Activated naive CD4-positive, alpha-beta T cell treated with anti-CD3 and anti-CD28 coated beads, Interleukin-2, amount 50 U/mL, for 72 hours (primary cell): ENCODE measurements at regions not wholly inside any gene's neighbourhood (a gene's known extent, or its start where the extent isn't known, plus 50 kb on each side); places are given as distances from the start of the nearest gene placed in this dataset.

Source experiments
- ATAC-seq, 2 donors: fragments of 150-1000 bp; cut with Tn5 transposase; 2 replicates each; pipeline ENCODE4 v1.10.0; 2021; ENCODE audit warnings: mild to moderate bottlenecking in 2 of 2, moderate library complexity in 2 of 2
- DNase-seq, 2 donors: peaks; one replicate each; pipeline ENCODE4 v3.0.0; 2021 to 2022; ENCODE audit warnings: low spot score in 2 of 2
- H3K27ac Mint-ChIP-seq, 2 donors: one replicate each; pipeline ENCODE4 v1.8.0; 2022; ENCODE audit warnings: mild to moderate bottlenecking in 2 of 2, mixed read lengths in 2 of 2
- H3K36me3 Mint-ChIP-seq, 2 donors: one replicate each; pipeline ENCODE4 v1.8.0; 2022; ENCODE audit warnings: mixed read lengths in 2 of 2
- H3K9me3 Mint-ChIP-seq, 2 donors: one replicate each; pipeline ENCODE4 v1.8.0; 2022; ENCODE audit warnings: mixed read lengths in 2 of 2

DNA sequence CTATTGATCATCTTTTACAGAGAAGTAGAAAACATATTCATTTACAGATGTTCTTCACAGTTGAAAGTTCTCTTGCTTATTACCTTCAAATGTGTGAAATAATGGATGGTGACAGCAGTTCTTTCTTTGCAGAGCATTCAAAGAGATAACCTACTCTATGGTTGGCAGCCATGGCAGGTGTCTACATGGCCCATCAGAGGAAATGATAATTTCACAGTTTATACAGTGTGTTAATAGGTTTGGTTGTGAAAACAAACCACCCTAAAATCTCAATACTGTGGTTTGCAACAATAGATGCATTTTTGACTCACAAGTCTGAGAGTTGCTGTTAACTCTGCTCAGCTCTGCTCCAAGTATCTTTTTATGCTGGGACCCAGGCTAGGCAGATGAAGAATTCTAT lies 241.2 kb upstream of the SAMSN1 start:
- Mint-ChIP-seq H3K9me3 (no peaks in the 10 kb centered on the region), H3K27ac (no peak overlapping the region), H3K36me3 (peaks cover 0 to 8% of the 10 kb centered on the region in 2 donors)
- DNase-seq, result no peak
- no peak for ATAC-seq

GRCh38 chr21:14785679-14786078 lies 239.6 kb upstream of the SAMSN1 start:
- DNase-seq (no peak), ATAC-seq (no peak)
- H3K9me3 Mint-ChIP-seq, result no peaks in the 10 kb centered on the region
- H3K27ac Mint-ChIP-seq, result no peak overlapping the region
- H3K36me3 Mint-ChIP-seq, result peaks cover 5 to 8% of the 10 kb centered on the region in 2 donors

- no peak overlapping the region for H3K27ac Mint-ChIP-seq
- ATAC-seq (peak; percentile 69 to 73), DNase-seq (peak in 1 of 2 donors; percentile 56)
- H3K36me3 Mint-ChIP-seq, result no peaks in the 10 kb centered on the region
- H3K9me3 Mint-ChIP-seq, result no peaks in the 10 kb centered on the region
These were observed 227.7 kb upstream of the SAMSN1 start for GRCh38 chr21:14773777-14774345.

DNA sequence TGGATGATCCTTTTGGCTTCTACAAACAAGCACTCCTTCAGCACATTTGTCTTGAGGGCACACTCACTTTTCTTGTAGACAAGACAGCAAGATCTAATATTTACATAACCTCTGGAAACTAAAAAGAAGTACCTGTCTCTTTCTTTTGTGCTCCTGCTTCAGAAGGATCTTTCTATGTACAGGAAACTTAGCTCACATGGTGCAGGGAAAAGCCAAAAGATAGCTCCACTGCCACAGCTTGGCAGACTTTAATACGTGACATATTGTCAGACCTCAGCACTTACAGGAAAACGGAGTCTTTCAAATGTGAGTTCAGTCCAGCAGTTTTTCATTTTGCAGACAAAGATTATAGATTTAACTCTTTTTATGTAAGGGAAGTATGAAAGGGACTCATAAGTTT lies 225.5 kb upstream of the SAMSN1 start:
- no peak for ATAC-seq
- Mint-ChIP-seq H3K36me3 (no peaks in the 10 kb centered on the region), H3K27ac (peak overlapping the region in 1 of 2 donors; percentile 20), H3K9me3 (no peaks in the 10 kb centered on the region)
- DNase-seq, result no peak

DNA sequence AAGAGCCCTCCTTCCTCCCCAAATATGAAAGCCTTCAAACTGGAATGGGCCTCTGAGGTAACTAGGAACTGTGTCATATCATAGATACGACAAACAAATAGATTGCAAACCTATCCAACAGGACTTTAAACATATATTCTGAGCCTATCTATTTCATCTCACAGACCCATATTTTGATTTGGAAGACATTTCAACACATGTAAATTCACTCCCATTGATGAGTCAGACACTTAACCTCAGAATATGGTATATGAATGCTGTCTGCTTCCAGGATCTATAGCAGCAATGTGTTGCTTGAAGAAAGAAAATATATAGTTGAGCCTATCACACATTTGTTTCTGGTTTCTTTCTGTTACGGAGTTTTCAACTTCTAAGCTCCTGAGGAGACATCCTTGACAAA lies 221.9 kb upstream of the SAMSN1 start:
- Mint-ChIP-seq H3K9me3 (no peaks in the 10 kb centered on the region), H3K36me3 (no peaks in the 10 kb centered on the region), H3K27ac (no peak overlapping the region)
- ATAC-seq (no peak), DNase-seq (no peak)

DNA sequence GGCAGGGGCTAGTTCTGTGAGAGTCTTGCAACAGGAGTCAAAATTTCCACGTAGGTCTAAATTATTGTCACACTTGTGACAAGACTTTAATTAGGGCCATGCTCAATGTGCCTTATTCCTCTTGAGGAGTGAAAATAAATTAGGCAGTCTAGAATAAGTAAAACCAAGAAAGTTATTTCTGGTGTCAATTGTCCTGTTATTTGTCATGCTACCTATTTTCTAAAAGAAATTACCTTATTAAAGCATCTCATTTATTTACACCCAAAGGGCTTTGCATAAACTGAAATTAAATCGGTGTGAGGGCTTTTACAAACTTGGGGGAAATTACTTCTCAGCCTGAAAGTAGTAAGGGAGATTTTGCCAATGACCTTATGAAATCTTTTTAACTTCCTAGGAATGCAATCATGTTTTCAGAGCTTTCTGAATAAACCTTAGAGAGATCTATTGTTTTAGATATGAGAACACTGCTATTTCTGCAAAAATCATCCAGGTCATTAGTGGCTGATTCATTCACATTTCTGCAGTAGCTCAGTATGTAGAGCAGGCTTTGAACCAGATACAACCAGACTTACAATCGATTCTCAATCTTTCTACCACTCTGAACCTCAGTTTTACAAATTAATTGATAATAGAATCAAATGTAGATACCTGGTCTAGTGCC lies 221.2 kb upstream of the SAMSN1 start:
- no peaks in the 10 kb centered on the region for H3K36me3 Mint-ChIP-seq
- no peaks in the 10 kb centered on the region for H3K9me3 Mint-ChIP-seq
- DNase-seq (no peak), ATAC-seq (no peak)
- H3K27ac Mint-ChIP-seq, result no peak overlapping the region

- H3K9me3 Mint-ChIP-seq, result no peaks in the 10 kb centered on the region
- DNase-seq, result no peak
These were observed 220.1 kb upstream of the SAMSN1 start for GRCh38 chr21:14766241-14766640.

GRCh38 chr21:14763695-14764064 lies 217.6 kb upstream of the SAMSN1 start:
- no peak overlapping the region for H3K27ac Mint-ChIP-seq
- DNase-seq (no peak), ATAC-seq (no peak)
- peaks cover 0 to 11% of the 10 kb centered on the region in 2 donors for H3K36me3 Mint-ChIP-seq
- H3K9me3 Mint-ChIP-seq, result no peaks in the 10 kb centered on the region

More at GRCh38 chr21:14766241-14766640, 220.1 kb upstream of the SAMSN1 start:
- H3K36me3 Mint-ChIP-seq, result no peaks in the 10 kb centered on the region
- H3K27ac Mint-ChIP-seq, result no peak overlapping the region
- no peak for ATAC-seq

DNA sequence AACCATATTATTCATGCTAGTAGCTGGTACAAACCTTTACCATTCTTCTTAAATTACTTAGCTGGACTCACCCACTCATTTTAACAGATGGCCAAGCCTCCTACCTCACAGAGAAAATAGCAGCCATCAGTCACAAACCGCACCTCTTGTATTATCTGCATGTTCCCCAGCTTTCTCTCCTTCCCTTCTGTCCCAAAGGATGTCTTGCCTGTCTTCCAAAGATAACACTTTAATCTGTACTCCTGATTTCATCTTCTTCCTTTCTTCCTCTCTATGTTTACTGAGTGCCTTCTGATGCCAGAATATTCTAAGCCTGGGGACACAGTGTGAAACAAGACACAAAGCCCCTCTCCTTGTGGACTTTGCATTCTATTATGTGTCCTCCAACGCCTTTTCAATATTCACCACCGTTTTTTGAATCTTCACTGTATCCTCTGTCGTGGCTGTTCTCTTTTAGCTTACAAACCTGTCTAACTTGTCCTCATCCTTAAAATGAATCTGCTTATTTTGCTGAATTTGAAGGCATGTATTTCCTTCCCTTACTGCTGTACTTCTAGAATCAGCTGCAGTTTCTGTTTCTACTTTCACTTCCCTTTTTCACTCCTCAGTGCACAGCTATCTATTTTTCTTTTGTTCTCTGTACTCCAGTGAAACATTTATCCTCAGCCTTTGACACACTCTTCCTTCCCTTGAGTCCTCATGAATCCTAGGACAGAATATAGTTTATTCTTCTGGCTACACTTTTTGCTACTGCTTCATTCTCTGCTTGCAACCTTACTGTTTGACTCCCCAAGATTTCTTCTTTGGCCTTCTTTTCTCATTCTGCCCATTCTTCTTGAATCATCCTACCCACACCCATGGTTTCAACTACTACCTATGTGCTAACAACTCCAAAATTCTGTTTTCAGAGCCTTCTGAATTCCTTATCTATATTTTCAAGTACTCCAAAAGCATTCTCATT lies 216.9 kb upstream of the SAMSN1 start:
- no peaks in the 10 kb centered on the region for H3K9me3 Mint-ChIP-seq
- no peak overlapping the region for H3K27ac Mint-ChIP-seq
- peak; percentile 84 to 86 for ATAC-seq
- peaks cover 0 to 11% of the 10 kb centered on the region in 2 donors for H3K36me3 Mint-ChIP-seq
- DNase-seq, result no peak

GRCh38 chr21:14762327-14762726 lies 216.2 kb upstream of the SAMSN1 start:
- no peaks in the 10 kb centered on the region for H3K9me3 Mint-ChIP-seq
- peaks cover 0 to 11% of the 10 kb centered on the region in 2 donors for H3K36me3 Mint-ChIP-seq
- ATAC-seq (no peak), DNase-seq (no peak)
- no peak overlapping the region for H3K27ac Mint-ChIP-seq

GRCh38 chr21:14759285-14759684 lies 213.2 kb upstream of the SAMSN1 start:
- peaks cover 4 to 11% of the 10 kb centered on the region in 2 donors for H3K36me3 Mint-ChIP-seq
- no peak for ATAC-seq

DNA sequence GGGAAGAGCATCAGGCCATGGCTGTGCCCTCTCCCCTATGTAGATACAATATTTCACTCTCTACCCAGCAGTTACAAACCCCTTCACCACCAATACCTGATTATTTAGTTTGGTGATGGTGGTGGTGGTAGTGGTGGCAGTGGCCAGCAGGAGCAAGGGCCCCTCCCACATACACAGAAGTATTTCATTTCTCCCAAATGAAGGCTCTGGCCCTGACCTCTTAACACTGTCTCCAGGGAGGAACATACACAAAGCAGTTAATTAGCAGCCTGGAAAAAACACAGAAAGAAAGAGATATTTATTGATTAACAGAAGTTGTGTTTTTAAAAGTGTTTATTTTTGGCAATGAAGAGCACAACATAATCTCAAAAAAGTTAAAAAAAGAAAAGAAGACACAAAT lies 212.7 kb upstream of the SAMSN1 start:
- H3K9me3 Mint-ChIP-seq, result peaks cover 3 to 6% of the 10 kb centered on the region in 2 donors
- H3K27ac Mint-ChIP-seq, result no peak overlapping the region
- DNase-seq (no peak), ATAC-seq (no peak)
- peaks cover 4 to 11% of the 10 kb centered on the region in 2 donors for H3K36me3 Mint-ChIP-seq

More at GRCh38 chr21:14759285-14759684, 213.2 kb upstream of the SAMSN1 start:
- Mint-ChIP-seq H3K9me3 (peaks cover 3 to 4% of the 10 kb centered on the region in 2 donors), H3K27ac (no peak overlapping the region)
- no peak for DNase-seq

DNA sequence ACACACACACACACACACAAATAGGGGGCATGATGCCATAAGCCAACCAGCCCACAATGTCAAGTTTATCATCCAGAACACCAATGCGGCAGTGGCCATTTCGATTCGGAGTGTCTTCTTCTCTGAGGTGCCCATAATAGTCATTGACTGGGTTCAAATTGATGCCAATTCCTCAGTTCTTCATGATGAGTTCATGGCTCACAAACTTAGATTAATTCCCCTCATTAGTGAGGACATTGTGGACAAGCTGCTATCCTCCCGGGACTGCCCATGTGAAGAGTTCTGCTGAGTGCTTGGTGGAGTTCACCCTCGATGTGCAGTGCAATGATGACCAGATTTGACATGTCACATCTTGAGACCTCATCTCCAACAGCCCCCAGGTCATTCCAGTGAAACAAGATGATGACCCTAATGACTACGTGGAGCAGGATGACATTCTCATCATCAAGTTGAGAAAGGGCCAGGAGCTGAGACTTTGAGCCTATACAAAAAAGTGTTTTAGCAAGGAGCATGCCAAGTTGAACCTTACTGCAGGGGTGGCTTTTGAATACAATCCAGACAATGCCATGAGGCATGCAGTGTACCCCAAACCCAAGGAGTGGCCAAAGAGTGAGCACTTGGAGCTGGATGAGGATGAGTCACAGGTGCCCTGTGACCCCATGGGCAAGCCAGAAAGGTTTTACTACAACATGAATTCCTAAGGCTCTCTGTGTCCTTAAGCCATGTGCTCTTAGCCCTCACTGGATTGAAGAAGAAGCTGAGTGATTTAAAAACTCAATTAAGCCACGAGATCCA lies 211.6 kb upstream of the SAMSN1 start:
- DNase-seq, result no peak
- ATAC-seq, result no peak
- Mint-ChIP-seq H3K27ac (no peak overlapping the region), H3K36me3 (peaks cover 4 to 11% of the 10 kb centered on the region in 2 donors), H3K9me3 (peaks cover 3 to 6% of the 10 kb centered on the region in 2 donors)

DNA sequence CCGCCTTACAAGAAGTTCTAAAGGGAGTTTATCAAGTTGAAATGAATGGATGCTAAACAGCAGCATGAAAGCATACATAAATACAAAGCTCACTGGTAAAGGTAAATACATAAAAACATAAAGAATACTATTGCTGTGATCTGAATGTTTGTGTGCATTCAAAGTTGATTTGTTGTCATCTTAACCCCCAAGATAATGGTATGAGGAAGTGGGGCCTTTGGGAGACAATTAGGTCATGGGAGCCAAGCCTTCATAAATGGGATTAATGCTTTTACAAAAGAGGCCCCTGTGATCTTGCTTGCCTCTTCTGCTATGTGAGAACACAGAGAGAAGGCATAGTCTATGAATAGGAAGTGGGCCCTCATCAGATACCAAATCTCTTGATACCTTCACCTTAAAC lies 209.0 kb upstream of the SAMSN1 start:
- Mint-ChIP-seq H3K9me3 (peaks cover 3 to 6% of the 10 kb centered on the region in 2 donors), H3K27ac (peak overlapping the region in 1 of 2 donors; percentile 32), H3K36me3 (peaks cover 4 to 11% of the 10 kb centered on the region in 2 donors)
- ATAC-seq (no peak), DNase-seq (no peak)

GRCh38 chr21:14754682-14755081 lies 208.6 kb upstream of the SAMSN1 start:
- Mint-ChIP-seq H3K27ac (no peak overlapping the region), H3K36me3 (peaks cover 4 to 10% of the 10 kb centered on the region in 2 donors), H3K9me3 (peaks cover 3 to 6% of the 10 kb centered on the region in 2 donors)
- no peak for DNase-seq
- no peak for ATAC-seq

DNA sequence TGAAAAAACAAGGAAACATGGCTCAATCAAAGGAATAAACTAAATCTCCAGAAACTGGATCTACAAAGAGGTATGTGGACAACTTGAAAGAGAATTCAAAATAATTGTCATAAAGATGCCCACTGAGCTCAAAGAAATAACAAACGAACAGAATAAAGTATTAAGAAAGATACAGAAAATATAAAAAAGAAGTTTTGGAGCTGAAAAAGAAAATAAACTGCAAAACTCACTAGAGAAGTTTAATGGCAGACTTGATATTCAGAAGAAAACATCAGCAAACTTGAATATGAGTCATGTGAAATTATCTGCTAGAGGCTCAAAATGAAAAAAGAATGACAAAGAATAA lies 208.1 kb upstream of the SAMSN1 start:
- peaks cover 3 to 6% of the 10 kb centered on the region in 2 donors for H3K9me3 Mint-ChIP-seq
- peaks cover 4 to 6% of the 10 kb centered on the region in 2 donors for H3K36me3 Mint-ChIP-seq
- H3K27ac Mint-ChIP-seq, result no peak overlapping the region
- ATAC-seq (no peak), DNase-seq (no peak)
